Activated B cell treated with CpG ODN at 0.5 μM for 24 hours (primary cell): ENCODE measurements at regions not wholly inside any gene's neighbourhood (a gene's known extent, or its start where the extent isn't known, plus 50 kb on each side); places are given as distances from the start of the nearest gene placed in this dataset.

ENCODE experiments used
- ATAC-seq: fragments of 200-7000 bp; cut with Tn5 transposase; one replicate; pipeline ENCODE4 v1.10.0; 2021; ENCODE audit warnings: low read depth, mild to moderate bottlenecking, moderate library complexity
- CTCF ChIA-PET: fragments of 350-600 bp; sonication (Branson Sonifier 250); formaldehyde crosslinking; loops from one replicate; lab custom pipeline; 2021; ENCODE audit warnings: antibody characterized with exemption; lab: Charles Lee
- POLR2A ChIA-PET: fragments of 350-600 bp; sonication (Branson Sonifier 250); formaldehyde crosslinking; loops from one replicate; lab custom pipeline; 2021; ENCODE audit warnings: antibody characterized with exemption; lab: Charles Lee
- DNase-seq: peaks from one replicate; pipeline ENCODE4 v3.0.0; 2022
- H3K27ac Mint-ChIP-seq: one replicate; pipeline ENCODE4 v1.8.0; 2020; ENCODE audit warnings: mixed read lengths
- H3K27me3 Mint-ChIP-seq: one replicate; pipeline ENCODE4 v1.8.0; 2021; ENCODE audit warnings: mixed read lengths
- H3K36me3 Mint-ChIP-seq: one replicate; pipeline ENCODE4 v1.8.0; 2021; ENCODE audit warnings: low read depth, mixed read lengths
- H3K4me1 Mint-ChIP-seq: one replicate; pipeline ENCODE4 v1.8.0; 2021; ENCODE audit warnings: mixed read lengths
- H3K4me3 Mint-ChIP-seq: one replicate; pipeline ENCODE4 v1.8.0; 2020; ENCODE audit warnings: mild to moderate bottlenecking, mixed read lengths
- H3K9me3 Mint-ChIP-seq: one replicate; pipeline ENCODE4 v1.8.0; 2020; ENCODE audit warnings: mixed read lengths
- CTCF ChIP-seq: fragments of 200-600 bp; IDR thresholded peaks from one replicate; pipeline ENCODE4 v1.8.0; 2022; ENCODE audit warnings: antibody characterized with exemption, mild to moderate bottlenecking
- intact Hi-C: fragments of 100-400 bp; cut with micrococcal nuclease; formaldehyde crosslinking; loops from one replicate; pipeline ENCODE4 v1.15.1; 2024

GRCh38 chr13:74258961-74259360 lies 124.8 kb upstream of the KLF12 start:
- ATAC-seq (no peak), DNase-seq (no peak)
- Mint-ChIP-seq H3K27ac (no peak overlapping the region), H3K27me3 (peaks cover 8% of the 10 kb centered on the region), H3K36me3 (no peaks in the 10 kb centered on the region), H3K4me1 (no peaks in the 10 kb centered on the region), H3K4me3 (no peak overlapping the region), H3K9me3 (peaks cover 4% of the 10 kb centered on the region)
- POLR2A ChIA-PET: no interaction called here
- CTCF ChIA-PET: no interaction called here
- intact Hi-C loops: no loop called here
- no peak for TF ChIP-seq CTCF

- DNase-seq (no peak), ATAC-seq (no peak)
- CTCF ChIA-PET: no interaction called here
- no peak overlapping the region for H3K4me3 Mint-ChIP-seq
- intact Hi-C loops: no loop called here
- peaks cover 9% of the 10 kb centered on the region for H3K27me3 Mint-ChIP-seq
- POLR2A ChIA-PET: no interaction called here
- no peaks in the 10 kb centered on the region for H3K36me3 Mint-ChIP-seq
- H3K9me3 Mint-ChIP-seq: no peaks in the 10 kb centered on the region
- TF ChIP-seq CTCF: no peak
- H3K27ac Mint-ChIP-seq: no peak overlapping the region
- no peaks in the 10 kb centered on the region for H3K4me1 Mint-ChIP-seq
Measured at GRCh38 chr13:74256969-74257368, 122.8 kb upstream of the KLF12 start.

GRCh38 chr13:74253161-74253560 lies 119.0 kb upstream of the KLF12 start:
- Mint-ChIP-seq H3K4me3 (no peak overlapping the region), H3K9me3 (no peaks in the 10 kb centered on the region), H3K27ac (no peak overlapping the region), H3K4me1 (no peaks in the 10 kb centered on the region), H3K27me3 (peaks cover 12% of the 10 kb centered on the region), H3K36me3 (no peaks in the 10 kb centered on the region)
- ChIA-PET POLR2A (no interaction called here), CTCF (interaction anchor here (1.8 kb wide), 1 partner anchor 34 kb away, joined by 4 read pairs; no protein-coding TSS in a partner anchor)
- intact Hi-C loops: no loop called here
- no peak for TF ChIP-seq CTCF
- ATAC-seq: no peak
- DNase-seq: no peak

- Mint-ChIP-seq H3K9me3 (no peaks in the 10 kb centered on the region), H3K4me3 (no peak overlapping the region), H3K27me3 (peaks cover 13% of the 10 kb centered on the region), H3K27ac (no peak overlapping the region), H3K4me1 (no peaks in the 10 kb centered on the region), H3K36me3 (no peaks in the 10 kb centered on the region)
- POLR2A ChIA-PET: no interaction called here
- DNase-seq (no peak), ATAC-seq (no peak)
- CTCF ChIA-PET: interaction anchor here (1.8 kb wide), 1 partner anchor 35 kb away, joined by 4 read pairs; no protein-coding TSS in a partner anchor
- no peak for TF ChIP-seq CTCF
- intact Hi-C loops: no loop called here
Measured at GRCh38 chr13:74251778-74252519, 117.7 kb upstream of the KLF12 start.

GRCh38 chr13:74250738-74251190 lies 116.6 kb upstream of the KLF12 start:
- ChIA-PET POLR2A (no interaction called here), CTCF (no interaction called here)
- no peak for TF ChIP-seq CTCF
- Mint-ChIP-seq H3K36me3 (no peaks in the 10 kb centered on the region), H3K27ac (no peak overlapping the region), H3K4me3 (no peak overlapping the region), H3K9me3 (no peaks in the 10 kb centered on the region), H3K4me1 (no peaks in the 10 kb centered on the region), H3K27me3 (peaks cover 10% of the 10 kb centered on the region)
- DNase-seq: no peak
- intact Hi-C loops: no loop called here
- ATAC-seq: no peak
